Thyroid gland (tissue), 4 donors: ENCODE measurements at regions not wholly inside any gene's neighbourhood (a gene's known extent, or its start where the extent isn't known, plus 50 kb on each side); places are given as distances from the start of the nearest gene placed in this dataset.
"Not testable (repeated sequence)": the region's sequence is repeated elsewhere in the genome, so short reads cannot be mapped to it uniquely, and the experiment has no call there.

Experiments used
- DNase-seq, 2 donors: peaks; one replicate each; pipeline ENCODE4 v3.0.0-alpha.2; 2019
- H3K27ac ChIP-seq, 3 donors: fragments of 200-600 bp; sonication (generic); 1 replicate in 2 of 3; 2 replicates in 1 of 3; pipeline ENCODE4 v1.5.1; 2016 to 2019; ENCODE audit warnings: mild to moderate bottlenecking in 1 of 3, moderate library complexity in 1 of 3
- H3K27me3 ChIP-seq: fragments of 200-600 bp; sonication (generic); one replicate; pipeline ENCODE4 v1.5.1; 2019
- H3K36me3 ChIP-seq, 2 donors: fragments of 200-600 bp; sonication (generic); one replicate each; pipeline ENCODE4 v1.5.1; 2016 to 2019
- H3K4me1 ChIP-seq, 2 donors: fragments of 200-600 bp; sonication (generic); one replicate each; pipeline ENCODE4 v1.5.1; 2017 to 2019
- H3K4me3 ChIP-seq, 3 donors: fragments of 200-600 bp; sonication (generic); replicated peaks in 1 of 3; 1 replicate in 2 of 3; 2 replicates in 1 of 3; pipeline ENCODE4 v1.5.1; 2016; ENCODE audit warnings: mild to moderate bottlenecking in 1 of 3
- H3K9me3 ChIP-seq: fragments of 200-600 bp; sonication (generic); one replicate; pipeline ENCODE4 v1.5.1; 2017
- CTCF ChIP-seq, 6 experiments: fragments of 200-600 bp in 3 of 6; fragments of 450-650 bp in 3 of 6; sonication (generic) in 3 of 6; IDR thresholded peaks; one replicate each; pipeline ENCODE4 v1.5.1; 2016 to 2019; ENCODE audit warnings: antibody characterized with exemption in 6 of 6, mild to moderate bottlenecking in 2 of 6, inconsistent platforms in 1 of 6, moderate library complexity in 1 of 6
- POLR2A ChIP-seq, 2 donors: fragments of 450-650 bp; IDR thresholded peaks; one replicate each; pipeline ENCODE4 v1.6.1; 2017; ENCODE audit warnings: antibody characterized with exemption in 2 of 2, mild to moderate bottlenecking in 2 of 2, moderate library complexity in 1 of 2
- WGBS, 2 donors: methylation state at CpG; one replicate each; pipeline ENCODE4 v1.1.5; 2017; 5-methylcytosine and 5-hydroxymethylcytosine counted together
- intact Hi-C: fragments of 100-400 bp; cut with DNase I; formaldehyde crosslinking; loops from one replicate; pipeline ENCODE4 v1.15.1; 2023

DNA sequence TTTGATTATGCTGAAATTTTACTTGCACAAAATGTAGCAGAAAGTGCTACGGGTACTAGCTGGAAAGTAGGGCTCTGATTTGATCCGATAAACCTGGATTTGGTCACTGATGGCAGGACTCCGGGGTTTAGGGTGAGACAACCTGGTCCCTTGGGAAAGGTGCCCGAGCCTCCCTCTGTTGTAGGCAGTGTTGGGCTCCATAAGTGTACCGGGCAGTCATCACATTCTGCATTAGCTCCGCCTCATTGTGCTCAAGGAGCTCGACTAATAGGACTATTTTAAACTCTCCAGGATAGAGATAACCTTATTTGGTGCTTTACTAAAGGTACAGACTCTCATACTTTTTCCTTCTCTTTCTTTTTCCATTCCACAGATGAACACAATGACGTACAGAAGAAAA, 117.6 kb downstream of the UTRN start:
- Histone ChIP-seq H3K9me3 (no peaks in the 10 kb centered on the region), H3K4me3 (no peak overlapping the region), H3K4me1 (peaks cover 21 to 23% of the 10 kb centered on the region in 2 donors), H3K27me3 (no peaks in the 10 kb centered on the region), H3K36me3 (no peaks in the 10 kb centered on the region), H3K27ac (no peak overlapping the region)
- WGBS, 2 donors, result 86 to 94% methylated on average over 8 of the region's 8 CpGs
- TF ChIP-seq POLR2A (IDR thresholded peaks at IDR 0.05) (no peak), CTCF (IDR thresholded peaks at IDR 0.05) (no peak)
- intact Hi-C loops, result no loop called here
- DNase-seq, result no peak

GRCh38 chr6:144405163-144405562, 120.0 kb downstream of the UTRN start:
- H3K4me1 ChIP-seq, result peaks cover 14 to 38% of the 10 kb centered on the region in 2 donors
- intact Hi-C loops, result no loop called here
- H3K27ac ChIP-seq, result peak overlapping the region in 1 of 3 donors; percentile 8

GRCh38 chr6:144406796-144407195, 121.7 kb downstream of the UTRN start:
- WGBS, 2 donors, result 81 to 83% methylated on average over 3 of the region's 3 CpGs
- TF ChIP-seq POLR2A (IDR thresholded peaks at IDR 0.05) (no peak), CTCF (IDR thresholded peaks at IDR 0.05) (no peak)
- no peak overlapping the region for H3K4me3 ChIP-seq
- no peaks in the 10 kb centered on the region for H3K9me3 ChIP-seq
- H3K4me1 ChIP-seq, result peaks cover 14 to 38% of the 10 kb centered on the region in 2 donors
- DNase-seq, result no peak
- H3K27ac ChIP-seq, result no peak overlapping the region
- H3K36me3 ChIP-seq, result no peaks in the 10 kb centered on the region
- H3K27me3 ChIP-seq, result no peaks in the 10 kb centered on the region
- intact Hi-C loops, result no loop called here

More at GRCh38 chr6:144405163-144405562, 120.0 kb downstream of the UTRN start:
- TF ChIP-seq CTCF (IDR thresholded peaks at IDR 0.05), result no peak
- no peak for TF ChIP-seq POLR2A (IDR thresholded peaks at IDR 0.05)
- Histone ChIP-seq H3K4me3 (no peak overlapping the region), H3K27me3 (no peaks in the 10 kb centered on the region), H3K9me3 (no peaks in the 10 kb centered on the region), H3K36me3 (no peaks in the 10 kb centered on the region)
- DNase-seq, result no peak
- WGBS, 2 donors, result 78 to 80% methylated on average over 5 of the region's 5 CpGs

DNA sequence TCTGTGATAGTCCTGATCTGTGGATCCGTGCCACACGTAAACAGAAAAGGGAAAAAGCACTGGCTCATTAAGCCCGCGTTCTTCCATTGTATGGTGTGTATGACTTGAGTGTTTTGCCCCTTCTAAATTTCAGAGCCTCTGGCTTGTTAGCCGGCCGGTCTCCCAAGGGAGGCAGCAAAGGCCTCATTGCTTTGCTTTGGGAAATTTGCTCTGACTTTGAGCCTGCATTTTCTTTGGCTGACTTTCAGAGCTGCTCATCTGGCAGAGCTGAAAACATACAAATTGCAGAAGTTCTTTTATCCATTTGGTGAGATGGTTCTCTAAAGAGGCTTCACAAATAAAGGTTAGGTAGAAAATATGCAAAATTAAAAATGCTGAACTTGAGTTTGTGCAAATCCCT, 123.0 kb downstream of the UTRN start:
- Histone ChIP-seq H3K36me3 (no peaks in the 10 kb centered on the region), H3K9me3 (no peaks in the 10 kb centered on the region), H3K27me3 (no peaks in the 10 kb centered on the region), H3K4me3 (no peak overlapping the region), H3K4me1 (peaks cover 14 to 38% of the 10 kb centered on the region in 2 donors), H3K27ac (no peak overlapping the region)
- 78 to 81% methylated on average over 6 of the region's 6 CpGs for WGBS, 2 donors
- intact Hi-C loops, result no loop called here
- no peak for TF ChIP-seq POLR2A (IDR thresholded peaks at IDR 0.05)
- TF ChIP-seq CTCF (IDR thresholded peaks at IDR 0.05), result no peak
- DNase-seq, result no peak

GRCh38 chr6:144410059-144410458, 124.9 kb downstream of the UTRN start:
- peaks cover 14 to 29% of the 10 kb centered on the region in 2 donors for H3K4me1 ChIP-seq
- intact Hi-C loops, result no loop called here
- no peak overlapping the region for H3K27ac ChIP-seq
- DNase-seq, result no peak
- no peaks in the 10 kb centered on the region for H3K36me3 ChIP-seq
- no peak overlapping the region for H3K4me3 ChIP-seq
- no peaks in the 10 kb centered on the region for H3K27me3 ChIP-seq
- no peaks in the 10 kb centered on the region for H3K9me3 ChIP-seq
- TF ChIP-seq CTCF (IDR thresholded peaks at IDR 0.05) (no peak), POLR2A (IDR thresholded peaks at IDR 0.05) (no peak)

DNA sequence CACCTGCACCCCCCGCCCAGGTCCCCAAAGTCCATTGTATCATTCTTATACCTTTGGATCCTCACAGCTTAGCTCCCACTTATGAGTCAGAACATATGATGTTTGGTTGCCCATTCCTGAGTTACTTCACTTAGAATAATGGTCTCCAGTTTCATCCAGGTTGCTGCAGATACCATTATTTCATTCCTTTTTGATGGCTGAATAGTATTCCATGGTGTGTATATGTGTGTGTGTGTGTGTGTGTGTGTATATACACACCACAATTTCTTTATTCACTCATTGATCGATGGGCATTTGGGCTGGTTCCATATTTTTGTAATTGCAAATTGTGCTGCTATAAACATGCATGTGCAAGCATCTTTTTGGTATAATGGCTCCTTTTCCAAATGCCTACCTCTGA, 125.4 kb downstream of the UTRN start:
- H3K27me3 ChIP-seq, H3K36me3 ChIP-seq, DNase-seq, H3K4me3 ChIP-seq, H3K27ac ChIP-seq, intact Hi-C loops, H3K9me3 ChIP-seq: not testable (repeated sequence)
- peaks cover 12 to 24% of the 10 kb centered on the region in 2 donors for H3K4me1 ChIP-seq
- 96 to 98% methylated on average over 2 of the region's 2 CpGs for WGBS, 2 donors
